ENCODE measurements at regions not wholly inside any gene's neighbourhood (a gene's known extent, or its start where the extent isn't known, plus 50 kb on each side); places are given as distances from the start of the nearest gene placed in this dataset.

GRCh38 chr20:11850901-11851300 is 66.8 kb upstream of the BTBD3 start (continued):
- no peak for TF ChIP-seq CHD7 (IDR thresholded peaks at IDR 0.05; ENCODE audit: insufficient replicate concordance, low read length)
- no peak for TF ChIP-seq MAFK (IDR thresholded peaks at IDR 0.05; ENCODE audit: low read depth, low read length)
- no peak for TF ChIP-seq EP300 (IDR thresholded peaks at IDR 0.05; ENCODE audit: borderline replicate concordance in 1 of 2, low read depth in 2 of 2, low read length in 2 of 2)
- no peak for TF ChIP-seq NANOG (IDR thresholded peaks at IDR 0.05; ENCODE audit: insufficient read depth, low read depth, low read length, poor library complexity, severe bottlenecking)
- TF ChIP-seq CBX5 (IDR thresholded peaks at IDR 0.05; ENCODE audit: low read depth, low read length): no peak
- TF ChIP-seq YY1 (IDR thresholded peaks at IDR 0.05; ENCODE audit: low read depth, low read length): no peak
- no peak for TF ChIP-seq RXRA (IDR thresholded peaks at IDR 0.05; ENCODE audit: insufficient read depth, low read depth, low read length)
- TF ChIP-seq SIX5 (IDR thresholded peaks at IDR 0.05; ENCODE audit: low read depth, low read length): no peak

Data from H1 (cell line).